CD4-positive, alpha-beta T cell treated with Interleukin-17A for 4 hours (primary cell): ENCODE measurements at regions not wholly inside any gene's neighbourhood (a gene's known extent, or its start where the extent isn't known, plus 50 kb on each side); places are given as distances from the start of the nearest gene placed in this dataset.

Source experiments
- DNase-seq: peaks from one replicate; pipeline ENCODE4 v3.0.0-alpha.2; 2020; ENCODE audit warnings: mixed read lengths

DNA sequence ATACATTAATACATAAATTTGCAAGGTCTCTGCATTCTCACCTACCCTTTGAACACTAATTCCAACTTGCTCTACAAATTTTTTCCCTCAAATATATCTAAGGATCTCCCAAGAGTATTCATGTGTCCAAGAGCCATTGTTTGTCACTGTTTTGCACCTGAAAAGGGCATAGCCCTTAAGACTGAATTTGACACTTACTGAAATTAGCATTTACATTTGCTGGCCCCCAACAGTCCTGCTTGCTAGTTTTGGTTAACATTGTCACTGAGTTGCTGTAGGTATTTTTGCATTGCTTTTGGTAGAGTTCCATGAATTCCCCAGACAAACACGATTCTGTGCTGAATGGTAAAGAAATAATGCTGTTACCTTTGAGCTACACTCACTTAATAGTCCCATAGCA, 57.3 kb downstream of the KCNA4 start:
- DNase-seq, result no peak

GRCh38 chr11:29957431-29957830, 59.4 kb downstream of the KCNA4 start:
- no peak for DNase-seq

- DNase-seq, result no peak
Observed at GRCh38 chr11:29956076-29956556, 60.7 kb downstream of the KCNA4 start.

DNA sequence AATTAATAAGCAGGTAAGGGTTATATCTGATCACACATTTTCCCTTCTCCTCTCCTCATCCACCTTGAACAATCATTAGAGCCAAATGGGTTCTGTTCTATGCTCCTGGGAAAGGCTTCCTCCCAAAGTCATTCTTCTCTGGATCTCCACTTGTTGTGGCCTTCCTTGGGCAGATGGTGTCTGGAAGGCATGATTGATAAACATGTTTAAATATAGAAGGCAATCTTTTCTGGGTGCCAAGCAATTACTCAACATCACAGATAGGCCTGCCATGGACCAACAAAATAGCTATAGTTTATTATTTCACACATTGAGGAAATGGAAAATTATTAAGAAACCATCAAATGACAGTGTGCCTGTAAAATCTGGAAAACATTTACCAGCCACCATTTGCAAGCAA, 73.5 kb downstream of the KCNA4 start:
- no peak for DNase-seq

GRCh38 chr11:29937526-29937925, 79.3 kb downstream of the KCNA4 start:
- DNase-seq, result no peak

DNA sequence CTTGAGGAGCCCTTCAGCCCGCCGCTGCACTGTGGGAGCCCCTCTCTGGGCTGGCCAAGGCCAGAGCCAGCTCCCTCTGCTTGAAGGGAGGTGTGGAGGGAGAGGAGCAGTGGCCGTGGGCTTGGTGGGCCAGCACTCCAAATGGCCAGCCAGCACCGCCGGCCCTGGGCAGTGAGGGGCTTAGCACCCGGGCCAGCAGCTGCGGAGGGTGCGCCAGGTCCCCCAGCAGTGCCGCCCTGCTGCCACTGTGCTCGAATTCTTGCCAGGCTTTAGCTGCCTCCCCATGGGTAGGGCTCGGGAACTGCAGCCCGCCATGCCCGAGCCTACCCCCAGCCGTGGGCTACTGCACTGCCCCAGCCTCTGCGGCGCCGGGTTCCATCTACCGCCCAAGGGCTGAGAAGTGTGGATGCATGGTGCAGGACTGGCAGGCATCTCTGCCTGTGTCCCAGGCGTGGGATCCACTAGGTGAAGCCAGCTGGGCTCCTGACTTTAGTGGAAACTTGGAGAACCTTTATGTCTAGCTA, 82.7 kb downstream of the KCNA4 start:
- DNase-seq, result no peak

- DNase-seq, result no peak
Observed at GRCh38 chr11:29916040-29916439, 100.8 kb downstream of the KCNA4 start.

- no peak for DNase-seq
Observed at GRCh38 chr11:29914203-29914930, 102.5 kb downstream of the KCNA4 start.

- DNase-seq, result no peak
Observed at GRCh38 chr11:29913352-29913751, 103.5 kb downstream of the KCNA4 start.

- DNase-seq, result no peak
Observed at GRCh38 chr11:29900382-29900781, 116.4 kb downstream of the KCNA4 start.

DNA sequence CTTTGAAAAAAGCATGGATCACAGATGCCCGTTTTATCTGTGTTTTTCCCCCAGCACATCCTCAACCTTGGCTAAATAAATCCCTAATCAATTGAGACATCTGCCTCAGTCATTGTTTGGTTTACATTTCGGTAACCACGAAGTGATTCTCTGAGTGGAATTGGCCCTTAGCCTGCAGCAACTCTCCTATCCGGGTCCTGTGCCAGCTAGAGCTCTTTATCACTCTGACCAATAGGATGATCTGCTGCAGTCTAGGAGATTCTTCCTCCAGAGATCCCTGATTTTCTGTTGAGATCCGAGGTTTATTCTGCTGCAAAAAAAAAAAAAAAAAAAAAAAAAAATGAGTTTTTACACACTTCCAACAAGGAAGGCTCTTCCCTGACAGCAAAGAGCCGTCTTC, 137.3 kb downstream of the KCNA4 start:
- no peak for DNase-seq

- DNase-seq, result no peak
Observed at GRCh38 chr11:29876192-29876591, 140.6 kb downstream of the KCNA4 start.

DNA sequence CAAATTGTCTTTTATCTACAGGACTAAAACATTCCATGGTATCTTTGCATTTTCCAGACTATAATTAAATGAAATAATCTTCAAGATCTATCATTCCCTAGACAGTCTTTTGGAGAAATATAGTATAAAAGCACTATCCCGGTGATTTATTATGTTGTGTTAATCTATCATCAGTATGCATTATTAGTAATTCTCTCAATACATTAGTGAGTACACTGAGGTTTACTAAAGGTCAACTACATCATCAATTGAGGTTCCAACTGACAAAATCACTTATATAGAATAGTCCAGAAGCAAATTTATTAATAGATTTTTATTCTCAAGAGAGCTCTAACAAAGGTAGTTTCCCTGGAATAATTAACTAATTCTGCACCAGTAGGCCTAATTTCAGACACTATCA, 169.6 kb downstream of the KCNA4 start:
- no peak for DNase-seq

- DNase-seq, result no peak
Observed at GRCh38 chr11:29844701-29845379, 172.0 kb downstream of the KCNA4 start.

- no peak for DNase-seq
Observed at GRCh38 chr11:29844031-29844430, 172.8 kb downstream of the KCNA4 start.

- DNase-seq, result no peak
Observed at GRCh38 chr11:29842061-29842460, 174.8 kb downstream of the KCNA4 start.

DNA sequence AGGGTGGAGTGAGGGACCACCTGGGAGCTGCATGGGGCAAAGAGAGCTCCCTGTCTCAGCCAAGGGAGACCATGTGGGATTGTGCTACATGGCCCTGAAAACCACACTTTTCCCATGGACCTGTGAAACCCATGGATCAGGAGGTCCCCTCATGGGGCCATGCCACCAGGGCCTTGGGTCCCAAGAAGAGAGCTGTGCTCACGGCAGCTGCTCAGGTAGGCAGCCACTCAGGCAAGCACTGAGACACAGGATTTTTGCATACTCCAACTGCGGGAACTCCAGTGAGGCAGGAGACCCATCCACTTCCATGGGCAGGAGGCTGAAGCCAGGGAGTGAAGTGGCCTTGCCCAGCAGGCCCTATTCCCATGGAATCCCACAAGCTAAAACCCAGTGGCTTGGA, 190.0 kb downstream of the KCNA4 start:
- DNase-seq, result no peak

DNA sequence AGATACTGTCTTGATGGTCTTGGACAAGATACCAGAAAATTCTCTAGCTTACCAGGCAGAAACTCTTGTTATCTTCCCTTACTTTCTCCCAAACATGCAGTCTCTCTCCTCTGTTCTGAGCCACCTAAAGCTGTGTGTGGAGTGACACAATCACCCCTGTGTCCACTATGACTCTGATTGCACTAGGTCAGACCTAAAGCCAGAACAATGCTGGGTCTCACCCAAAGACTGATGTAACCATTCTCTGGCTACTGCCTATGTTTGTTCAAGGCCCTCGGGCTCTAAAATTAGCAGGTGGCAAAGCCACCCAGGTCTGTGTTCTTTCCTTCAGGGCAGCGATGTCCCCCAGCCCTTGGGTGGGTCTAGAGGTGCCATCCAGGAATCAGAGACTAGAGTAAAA, 200.5 kb downstream of the KCNA4 start:
- no peak for DNase-seq

DNA sequence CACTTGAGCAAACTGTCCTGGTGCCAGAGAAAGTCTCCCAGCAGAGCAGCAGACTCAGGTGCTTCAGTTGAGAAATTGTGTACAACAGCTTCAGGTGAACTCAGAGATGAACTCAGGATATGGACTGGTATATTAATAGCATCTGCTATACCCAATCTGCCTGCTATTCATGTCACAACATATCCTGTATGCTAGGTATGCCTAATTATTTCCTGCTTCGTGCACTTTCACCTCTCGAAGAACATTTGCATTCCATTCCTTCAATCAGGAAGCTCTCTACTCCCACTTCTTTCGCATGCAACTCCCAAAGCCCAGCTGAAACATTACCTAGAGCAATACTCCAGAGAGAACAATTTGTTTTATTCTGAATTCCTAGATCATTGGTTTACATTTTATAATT, 207.7 kb downstream of the KCNA4 start:
- DNase-seq, result no peak

- DNase-seq, result no peak
Observed at GRCh38 chr11:29802522-29802921, 214.3 kb downstream of the KCNA4 start.

GRCh38 chr11:29801561-29801960, 215.3 kb downstream of the KCNA4 start:
- DNase-seq, result no peak

DNA sequence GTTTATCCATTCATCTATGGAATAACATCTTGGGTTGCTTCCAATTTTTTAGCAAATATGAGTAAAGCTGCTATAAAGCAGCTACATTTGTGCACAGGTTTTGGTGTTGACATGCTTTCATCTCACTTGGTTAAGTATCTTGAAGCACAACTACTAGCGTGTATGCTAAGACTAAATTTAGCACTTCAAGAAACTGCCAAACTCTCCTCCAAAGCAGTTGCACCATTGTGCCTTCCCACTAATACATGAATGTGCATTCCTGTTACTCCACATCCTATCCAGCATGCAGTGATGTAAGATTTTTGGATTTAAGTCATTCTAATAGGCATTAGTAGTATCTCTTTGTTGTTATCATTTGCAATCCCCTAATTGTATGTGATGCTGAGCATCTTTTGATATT, 230.7 kb downstream of the KCNA4 start:
- no peak for DNase-seq

GRCh38 chr11:29783506-29783905, 233.3 kb downstream of the KCNA4 start:
- DNase-seq, result no peak

GRCh38 chr11:29782447-29782846, 234.4 kb downstream of the KCNA4 start:
- DNase-seq, result no peak
